Keratinocyte (primary cell): ENCODE measurements at regions not wholly inside any gene's neighbourhood (a gene's known extent, or its start where the extent isn't known, plus 50 kb on each side); places are given as distances from the start of the nearest gene placed in this dataset.

Source experiments
- DNase-seq: peaks from one replicate; pipeline ENCODE4 v3.0.0-alpha.2; 2011; ENCODE audit warnings: low read depth, missing footprints, low spot score
- FAIRE-seq: peaks from 2 replicates; lab custom pipeline; 2011; peaks lifted over from hg19 to GRCh38; lab: Jason Lieb, UNC
- H2AFZ ChIP-seq: 2 replicates; pipeline ENCODE4 v1.6.0; 2012; ENCODE audit warnings: low read length, control low read depth, inconsistent platforms; ENCODE audit not compliant: control insufficient read depth
- H3K27ac ChIP-seq: 2 replicates; pipeline ENCODE4 v1.5.1; 2011; ENCODE audit warnings: low read length; ENCODE audit not compliant: control insufficient read depth, insufficient read depth
- H3K27me3 ChIP-seq: 3 replicates; pipeline ENCODE4 v1.6.0; 2011; ENCODE audit warnings: low read length; ENCODE audit not compliant: control insufficient read depth, insufficient read depth; ENCODE audit errors: extremely low read depth
- H3K36me3 ChIP-seq, 2 experiments: 2 replicates in 1 of 2; 3 replicates in 1 of 2; pipeline ENCODE4 v1.5.1; 2011; ENCODE audit warnings: low read length in 2 of 2, mild to moderate bottlenecking in 1 of 2; ENCODE audit not compliant: control insufficient read depth in 2 of 2, insufficient read depth in 2 of 2; ENCODE audit errors: extremely low read depth in 1 of 2
- H3K4me1 ChIP-seq: 3 replicates; pipeline ENCODE4 v1.5.1; 2011; ENCODE audit warnings: low read length; ENCODE audit not compliant: control insufficient read depth, insufficient read depth; ENCODE audit errors: extremely low read depth
- H3K4me2 ChIP-seq: 3 replicates; pipeline ENCODE4 v1.6.0; 2011; ENCODE audit warnings: low read depth, low read length; ENCODE audit not compliant: control insufficient read depth, insufficient read depth; ENCODE audit errors: extremely low read depth
- H3K4me3 ChIP-seq, 3 experiments: fragments of 200-600 bp in 1 of 3; sonication (generic) in 1 of 3; 2 replicates in 2 of 3; 3 replicates in 1 of 3; pipeline ENCODE4 v1.5.1; 2011 to 2016; ENCODE audit warnings: low read length in 3 of 3, mild to moderate bottlenecking in 3 of 3, control low read depth in 2 of 3, inconsistent platforms in 1 of 3, low read depth in 1 of 3, mixed read lengths in 1 of 3, mixed run types in 1 of 3, moderate library complexity in 1 of 3; ENCODE audit not compliant: control insufficient read depth in 2 of 3, insufficient read depth in 2 of 3; ENCODE audit errors: extremely low read depth in 1 of 3
- H3K79me2 ChIP-seq: 2 replicates; pipeline ENCODE4 v1.6.0; 2012; ENCODE audit warnings: low read length; ENCODE audit not compliant: control insufficient read depth, insufficient read depth
- H3K9ac ChIP-seq: 3 replicates; pipeline ENCODE4 v1.6.0; 2011; ENCODE audit warnings: low read length; ENCODE audit not compliant: control insufficient read depth, insufficient read depth; ENCODE audit errors: extremely low read depth
- H3K9me1 ChIP-seq: 3 replicates; pipeline ENCODE4 v1.6.0; 2011; ENCODE audit warnings: low read length; ENCODE audit not compliant: control insufficient read depth, insufficient read depth; ENCODE audit errors: extremely low read depth
- H3K9me3 ChIP-seq: 2 replicates; pipeline ENCODE4 v1.5.1; 2012; ENCODE audit warnings: low read depth, low read length; ENCODE audit not compliant: control insufficient read depth
- H4K20me1 ChIP-seq: 3 replicates; pipeline ENCODE4 v1.6.0; 2011; ENCODE audit warnings: low read length; ENCODE audit not compliant: control insufficient read depth, insufficient read depth; ENCODE audit errors: extremely low read depth
- CTCF ChIP-seq, 3 experiments: IDR thresholded peaks in 1 of 3; conservative IDR thresholded peaks in 1 of 3; optimal IDR thresholded peaks in 1 of 3; 2 replicates in 2 of 3; 3 replicates in 1 of 3; pipeline versions ENCODE3 to v1.5.1; 2011; ENCODE audit warnings: low read length in 3 of 3, mild to moderate bottlenecking in 3 of 3, moderate library complexity in 2 of 3, control low read depth in 1 of 3, inconsistent platforms in 1 of 3; ENCODE audit not compliant: insufficient read depth in 2 of 3; ENCODE audit errors: extremely low read depth in 1 of 3
- EZH2 ChIP-seq: IDR thresholded peaks from one replicate; pipeline ENCODE4 v1.6.1; 2012; ENCODE audit warnings: inconsistent platforms, mild to moderate bottlenecking, low read length, moderate library complexity
- dilution Hi-C: fragments of 300-500 bp; cut with MboI; formaldehyde crosslinking; loops from one replicate; pipeline ENCODE4 v1.7.0; 2020; ENCODE audit warnings: low sequenced_read_pairs; ENCODE audit not compliant: extremely low pct_ligation_motif_present

GRCh38 chr6:134594881-134595280, 277.0 kb upstream of the SGK1 start:
- TF ChIP-seq EZH2 (no peak), CTCF (optimal IDR thresholded peaks at IDR 0.05 in 1 of 3, IDR thresholded peaks at IDR 0.05 in 1 of 3, conservative IDR thresholded peaks at IDR 0.05 in 1 of 3; ENCODE audit: extremely low read depth in 1 of 3, insufficient read depth in 2 of 3, low read length in 3 of 3) (no peak)
- Histone ChIP-seq H3K4me1 (peaks cover 21% of the 10 kb centered on the region), H4K20me1 (no peaks in the 10 kb centered on the region), H3K9me1 (no peaks in the 10 kb centered on the region), H3K27me3 (no peaks in the 10 kb centered on the region), H3K36me3 (no peaks in the 10 kb centered on the region), H3K4me2 (no peak overlapping the region), H3K9ac (no peak overlapping the region), H3K4me3 (no peak overlapping the region), H3K27ac (no peak overlapping the region), H3K9me3 (no peaks in the 10 kb centered on the region), H2AFZ (no peak overlapping the region), H3K79me2 (no peaks in the 10 kb centered on the region)
- dilution Hi-C loops, result no loop called here
- no peak for FAIRE-seq
- DNase-seq, result no peak

GRCh38 chr6:134593887-134594286, 276.0 kb upstream of the SGK1 start:
- dilution Hi-C loops, result no loop called here
- Histone ChIP-seq H3K79me2 (no peaks in the 10 kb centered on the region), H3K4me1 (peaks cover 29% of the 10 kb centered on the region), H3K27me3 (no peaks in the 10 kb centered on the region), H3K9ac (no peak overlapping the region), H3K4me3 (no peak overlapping the region), H3K9me3 (no peaks in the 10 kb centered on the region), H3K4me2 (peak overlapping the region; percentile 35), H4K20me1 (no peaks in the 10 kb centered on the region), H3K36me3 (no peaks in the 10 kb centered on the region), H2AFZ (peak overlapping the region; percentile 50), H3K9me1 (no peaks in the 10 kb centered on the region), H3K27ac (peak overlapping the region; percentile 5)
- FAIRE-seq (no peak), DNase-seq (no peak)
- TF ChIP-seq CTCF (optimal IDR thresholded peaks at IDR 0.05 in 1 of 3, IDR thresholded peaks at IDR 0.05 in 1 of 3, conservative IDR thresholded peaks at IDR 0.05 in 1 of 3; ENCODE audit: extremely low read depth in 1 of 3, insufficient read depth in 2 of 3, low read length in 3 of 3), result no peak
- no peak for TF ChIP-seq EZH2
